Endodermal cell (in vitro differentiated cells): ENCODE measurements at regions not wholly inside any gene's neighbourhood (a gene's known extent, or its start where the extent isn't known, plus 50 kb on each side); places are given as distances from the start of the nearest gene placed in this dataset.

Experiments used
- DNase-seq: peaks from one replicate; pipeline ENCODE4 v3.0.0-alpha.2; 2017
- H3K27ac ChIP-seq: 2 replicates; pipeline ENCODE4 v1.5.1; 2013; ENCODE audit warnings: mild to moderate bottlenecking, low read depth, low read length, moderate library complexity
- H3K27me3 ChIP-seq: 2 replicates; pipeline ENCODE4 v1.6.1; 2013; ENCODE audit warnings: mild to moderate bottlenecking, low read length, moderate library complexity; ENCODE audit not compliant: insufficient read depth, control insufficient read depth, poor library complexity, severe bottlenecking
- H3K36me3 ChIP-seq: 2 replicates; pipeline ENCODE4 v1.7.0; 2013; ENCODE audit warnings: mild to moderate bottlenecking, low read length, moderate library complexity; ENCODE audit not compliant: control insufficient read depth, insufficient read depth
- H3K4me1 ChIP-seq: one replicate; pipeline ENCODE4 v1.7.0; 2013; ENCODE audit warnings: low read length; ENCODE audit not compliant: control insufficient read depth, insufficient read depth
- H3K4me3 ChIP-seq: 2 replicates; pipeline ENCODE4 v1.5.1; 2013; ENCODE audit warnings: mild to moderate bottlenecking, low read length, moderate library complexity
- H3K9ac ChIP-seq: 2 replicates; pipeline ENCODE4 v1.6.1; 2013; ENCODE audit warnings: mild to moderate bottlenecking, low read length, moderate library complexity; ENCODE audit not compliant: poor library complexity, severe bottlenecking; ENCODE audit errors: extremely low read depth
- H3K9me3 ChIP-seq: 2 replicates; pipeline ENCODE4 v1.6.1; 2013; ENCODE audit warnings: mild to moderate bottlenecking, low read length, moderate library complexity; ENCODE audit not compliant: control insufficient read depth
- H3K27ac Mint-ChIP-seq: 2 replicates; pipeline ENCODE4 v1.8.0; 2020; ENCODE audit warnings: mixed read lengths
- H3K27me3 Mint-ChIP-seq: 2 replicates; pipeline ENCODE4 v1.8.0; 2021; ENCODE audit warnings: mild to moderate bottlenecking, mixed read lengths; ENCODE audit not compliant: insufficient read depth
- H3K36me3 Mint-ChIP-seq: 2 replicates; pipeline ENCODE4 v1.8.0; 2020; ENCODE audit warnings: low read depth, mixed read lengths
- H3K4me1 Mint-ChIP-seq: 2 replicates; pipeline ENCODE4 v1.8.0; 2020; ENCODE audit warnings: mixed read lengths
- H3K4me3 Mint-ChIP-seq: 2 replicates; pipeline ENCODE4 v1.8.0; 2020; ENCODE audit warnings: mild to moderate bottlenecking, moderate library complexity, mixed read lengths
- H3K9me3 Mint-ChIP-seq: 2 replicates; pipeline ENCODE4 v1.8.0; 2020; ENCODE audit warnings: mild to moderate bottlenecking, mixed read lengths
- WGBS, 2 experiments: methylation state at CpG; one replicate each; pipeline versions ENCODE4 v1.1.5 to v1.1.7; 2013; ENCODE audit warnings: missing lambda C conversion rate in 2 of 2, mixed read lengths in 1 of 2; ENCODE audit not compliant: insufficient coverage in 1 of 2, insufficient read length in 1 of 2; 5-methylcytosine and 5-hydroxymethylcytosine counted together
- TF ChIP-seq, protein P1 (sequence below): fragments of 200-600 bp; sonication (generic); conservative IDR thresholded peaks from 2 replicates; pipeline ENCODE4 v1.5.0; 2021; ENCODE audit warnings: antibody characterized with exemption, mild to moderate bottlenecking

- DNase-seq = no peak
- no peaks in the 10 kb centered on the region for H3K27me3 Mint-ChIP-seq
- H3K9me3 Mint-ChIP-seq = peaks cover 19% of the 10 kb centered on the region
- H3K27me3 ChIP-seq = no peaks in the 10 kb centered on the region
- H3K36me3 ChIP-seq = peaks cover 17% of the 10 kb centered on the region
- no peak overlapping the region for H3K4me3 ChIP-seq
- peaks cover 4% of the 10 kb centered on the region for H3K4me1 Mint-ChIP-seq
- H3K36me3 Mint-ChIP-seq = no peaks in the 10 kb centered on the region
- H3K27ac Mint-ChIP-seq = no peak overlapping the region
- TF ChIP-seq, protein P1, sequence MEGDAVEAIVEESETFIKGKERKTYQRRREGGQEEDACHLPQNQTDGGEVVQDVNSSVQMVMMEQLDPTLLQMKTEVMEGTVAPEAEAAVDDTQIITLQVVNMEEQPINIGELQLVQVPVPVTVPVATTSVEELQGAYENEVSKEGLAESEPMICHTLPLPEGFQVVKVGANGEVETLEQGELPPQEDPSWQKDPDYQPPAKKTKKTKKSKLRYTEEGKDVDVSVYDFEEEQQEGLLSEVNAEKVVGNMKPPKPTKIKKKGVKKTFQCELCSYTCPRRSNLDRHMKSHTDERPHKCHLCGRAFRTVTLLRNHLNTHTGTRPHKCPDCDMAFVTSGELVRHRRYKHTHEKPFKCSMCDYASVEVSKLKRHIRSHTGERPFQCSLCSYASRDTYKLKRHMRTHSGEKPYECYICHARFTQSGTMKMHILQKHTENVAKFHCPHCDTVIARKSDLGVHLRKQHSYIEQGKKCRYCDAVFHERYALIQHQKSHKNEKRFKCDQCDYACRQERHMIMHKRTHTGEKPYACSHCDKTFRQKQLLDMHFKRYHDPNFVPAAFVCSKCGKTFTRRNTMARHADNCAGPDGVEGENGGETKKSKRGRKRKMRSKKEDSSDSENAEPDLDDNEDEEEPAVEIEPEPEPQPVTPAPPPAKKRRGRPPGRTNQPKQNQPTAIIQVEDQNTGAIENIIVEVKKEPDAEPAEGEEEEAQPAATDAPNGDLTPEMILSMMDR = no peak
- no peak overlapping the region for H3K9ac ChIP-seq
- H3K27ac ChIP-seq = no peak overlapping the region
- H3K4me3 Mint-ChIP-seq = no peak overlapping the region
- H3K4me1 ChIP-seq = no peaks in the 10 kb centered on the region
- no peaks in the 10 kb centered on the region for H3K9me3 ChIP-seq
- 29% methylated on average over 1 of the region's 1 CpG; no CpG with 5 or more reads in 1 of the 2 experiments for WGBS, 2 experiments
These were observed 564.6 kb upstream of the DIPK2B start for GRCh38 chrX:45765281-45765680.

DNA sequence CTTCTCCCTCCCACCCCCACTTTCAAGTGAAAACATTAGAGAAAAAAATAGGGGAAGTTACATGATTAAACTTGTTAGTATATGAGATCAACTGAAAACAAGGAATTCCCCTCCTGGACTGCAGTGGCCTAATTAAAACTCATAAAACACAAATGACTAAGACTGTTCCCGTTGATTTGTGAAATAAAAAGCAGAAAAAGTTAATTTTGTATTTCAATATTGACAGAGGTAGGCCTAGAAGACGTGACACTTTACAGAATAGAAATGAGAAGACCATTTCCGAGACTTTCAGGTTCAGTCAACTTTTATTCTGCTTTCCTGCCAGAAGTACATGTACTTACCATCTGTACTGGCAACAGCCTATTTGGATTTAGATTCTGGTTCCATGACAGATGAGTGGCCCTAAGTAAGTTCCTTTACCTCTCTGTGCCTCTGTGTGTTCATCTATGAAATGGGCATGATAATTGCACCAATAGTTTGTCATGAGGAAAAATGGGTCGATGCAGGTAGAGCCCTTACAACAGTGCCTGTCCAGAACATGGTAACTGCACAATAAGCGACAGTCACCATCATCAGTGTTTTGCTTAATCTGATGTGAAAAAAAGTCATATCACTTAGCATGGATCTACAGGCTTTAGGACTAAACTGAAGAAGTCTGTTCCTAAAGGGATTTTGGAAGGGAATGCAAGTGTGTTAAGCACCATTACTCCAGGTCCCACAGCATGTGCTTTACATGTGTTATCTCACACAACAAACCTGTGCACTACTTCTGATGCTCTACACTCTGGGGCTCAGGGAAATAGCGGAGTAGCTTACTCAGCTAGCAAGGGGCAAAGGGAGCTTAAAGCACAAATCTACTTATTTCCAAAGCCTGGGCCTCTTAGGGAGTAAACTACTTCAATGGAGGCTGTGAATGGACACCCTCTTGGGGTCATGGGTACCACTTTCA, 562.3 kb upstream of the DIPK2B start:
- Histone ChIP-seq H3K27ac (no peak overlapping the region), H3K4me1 (no peaks in the 10 kb centered on the region), H3K27me3 (no peaks in the 10 kb centered on the region), H3K9me3 (no peaks in the 10 kb centered on the region), H3K9ac (no peak overlapping the region), H3K36me3 (peaks cover 8% of the 10 kb centered on the region), H3K4me3 (no peak overlapping the region)
- DNase-seq = no peak
- Mint-ChIP-seq H3K4me1 (peaks cover 4% of the 10 kb centered on the region), H3K9me3 (peaks cover 24% of the 10 kb centered on the region), H3K36me3 (peaks cover 4% of the 10 kb centered on the region), H3K27me3 (no peaks in the 10 kb centered on the region), H3K4me3 (no peak overlapping the region), H3K27ac (no peak overlapping the region)
- TF ChIP-seq, protein P1 = no peak
- 100% methylated on average over 3 to 6 of the region's 6 CpGs for WGBS, 2 experiments

- H3K4me3 ChIP-seq = no peak overlapping the region
- H3K9me3 Mint-ChIP-seq = peaks cover 24% of the 10 kb centered on the region
- no peak overlapping the region for H3K4me3 Mint-ChIP-seq
- TF ChIP-seq, protein P1 = no peak
- peaks cover 5% of the 10 kb centered on the region for H3K36me3 Mint-ChIP-seq
- H3K27ac Mint-ChIP-seq = no peak overlapping the region
- H3K9me3 ChIP-seq = no peaks in the 10 kb centered on the region
- H3K4me1 Mint-ChIP-seq = no peaks in the 10 kb centered on the region
- 94% methylated on average over 3 of the region's 4 CpGs; no CpG with 5 or more reads in 1 of the 2 experiments for WGBS, 2 experiments
- H3K27me3 ChIP-seq = no peaks in the 10 kb centered on the region
- H3K9ac ChIP-seq = no peak overlapping the region
- no peak for DNase-seq
- H3K27me3 Mint-ChIP-seq = no peaks in the 10 kb centered on the region
- no peaks in the 10 kb centered on the region for H3K4me1 ChIP-seq
- H3K36me3 ChIP-seq = peaks cover 16% of the 10 kb centered on the region
- no peak overlapping the region for H3K27ac ChIP-seq
These were observed 561.2 kb upstream of the DIPK2B start for GRCh38 chrX:45761920-45762319.
